ENCODE measurements at regions not wholly inside any gene's neighbourhood (a gene's known extent, or its start where the extent isn't known, plus 50 kb on each side); places are given as distances from the start of the nearest gene placed in this dataset.

GRCh38 chr12:93200291-93200917, 177.3 kb upstream of the NUDT4 start:
- WGBS (ENCODE audit: low lambda C conversion rate) = 72% methylated on average over 7 of the region's 7 CpGs
- H3K79me2 ChIP-seq (ENCODE audit: insufficient read depth) = no peaks in the 10 kb centered on the region
- H3K4me1 ChIP-seq (ENCODE audit: control insufficient read depth in 1 of 2, insufficient read depth in 2 of 2, low read depth in 1 of 2, low read length in 1 of 2) = peaks cover 3 to 34% of the 10 kb centered on the region in 2 experiments; a peak in 3 of 4 replicates
- no peak overlapping the region for H3K9ac ChIP-seq
- no peak overlapping the region for H3K4me2 ChIP-seq
- H3K27ac ChIP-seq (ENCODE audit: low read depth in 2 of 2, low read length in 1 of 2) = no peak overlapping the region
- ChIA-PET POLR2A (no interaction called here), CTCF (no interaction called here)
- H3K36me3 ChIP-seq (replicated peaks in 1 of 2; ENCODE audit: control insufficient read depth in 1 of 2, insufficient read depth in 2 of 2, low read length in 1 of 2) = no peaks in the 10 kb centered on the region
- no peaks in the 10 kb centered on the region for H3K27me3 ChIP-seq (ENCODE audit: insufficient read depth)
- H3F3A ChIP-seq (replicated peaks; ENCODE audit: insufficient read depth) = peaks cover 13% of the 10 kb centered on the region
- no peaks in the 10 kb centered on the region for H3K9me2 ChIP-seq
- no peak overlapping the region for H2AFZ ChIP-seq (ENCODE audit: low read depth)
- H3K4me3 ChIP-seq (ENCODE audit: low read depth in 2 of 2, low read length in 1 of 2) = no peak overlapping the region
- TF ChIP-seq MXI1 (IDR thresholded peaks at IDR 0.05; ENCODE audit: low read depth, low read length) = no peak
- no peak for TF ChIP-seq TAF1 (IDR thresholded peaks at IDR 0.05; ENCODE audit: borderline replicate concordance, low read depth, low read length)
- TF ChIP-seq ELF1 (IDR thresholded peaks at IDR 0.05) = no peak
- no peak for TF ChIP-seq TCF12 (IDR thresholded peaks at IDR 0.05)
- no peak for TF ChIP-seq MEF2A (IDR thresholded peaks at IDR 0.05; ENCODE audit: borderline replicate concordance, low read depth)
- TF ChIP-seq SIN3A (IDR thresholded peaks at IDR 0.05; ENCODE audit: borderline replicate concordance, low read depth, low read length) = no peak
- no peak for TF ChIP-seq POLR2AphosphoS5 (IDR thresholded peaks at IDR 0.05; ENCODE audit: low read depth, low read length)
- no peak for TF ChIP-seq RAD21 (IDR thresholded peaks at IDR 0.05; ENCODE audit: low read length)
- TF ChIP-seq TEAD4 (IDR thresholded peaks at IDR 0.05; ENCODE audit: borderline replicate concordance, insufficient read depth) = no peak
- TF ChIP-seq JUND (IDR thresholded peaks at IDR 0.05) = no peak
- TF ChIP-seq ZBTB33 (IDR thresholded peaks at IDR 0.05; ENCODE audit: borderline replicate concordance, low read depth) = no peak
- no peak for TF ChIP-seq CHD2 (IDR thresholded peaks at IDR 0.05; ENCODE audit: low read length, partially characterized antibody)
- DNase-seq = no peak
- H4K20me1 ChIP-seq (ENCODE audit: insufficient read depth) = no peaks in the 10 kb centered on the region
- no peaks in the 10 kb centered on the region for H3K9me3 ChIP-seq

GRCh38 chr12:93201990-93202389, 175.7 kb upstream of the NUDT4 start:
- WGBS (ENCODE audit: low lambda C conversion rate) = 87% methylated on average over 6 of the region's 6 CpGs
- Histone ChIP-seq H3F3A (replicated peaks; ENCODE audit: insufficient read depth) (peaks cover 13% of the 10 kb centered on the region), H3K4me2 (no peak overlapping the region), H3K4me3 (ENCODE audit: low read depth in 2 of 2, low read length in 1 of 2) (no peak overlapping the region), H3K9me3 (no peaks in the 10 kb centered on the region), H3K4me1 (ENCODE audit: control insufficient read depth in 1 of 2, insufficient read depth in 2 of 2, low read depth in 1 of 2, low read length in 1 of 2) (peaks cover 5 to 28% of the 10 kb centered on the region in 2 experiments; a peak in 3 of 4 replicates), H3K9me2 (no peaks in the 10 kb centered on the region), H3K27me3 (ENCODE audit: insufficient read depth) (no peaks in the 10 kb centered on the region), H4K20me1 (ENCODE audit: insufficient read depth) (no peaks in the 10 kb centered on the region), H3K27ac (ENCODE audit: low read depth in 2 of 2, low read length in 1 of 2) (no peak overlapping the region), H2AFZ (ENCODE audit: low read depth) (no peak overlapping the region), H3K36me3 (replicated peaks in 1 of 2; ENCODE audit: control insufficient read depth in 1 of 2, insufficient read depth in 2 of 2, low read length in 1 of 2) (no peaks in the 10 kb centered on the region), H3K9ac (no peak overlapping the region), H3K79me2 (ENCODE audit: insufficient read depth) (no peaks in the 10 kb centered on the region)
- ChIA-PET POLR2A (no interaction called here), CTCF (no interaction called here)
- no peak for DNase-seq
- TF ChIP-seq FOSL2 (IDR thresholded peaks at IDR 0.05; ENCODE audit: borderline replicate concordance, low read depth) (no peak), ELF1 (IDR thresholded peaks at IDR 0.05) (no peak), USF2 (IDR thresholded peaks at IDR 0.05; ENCODE audit: borderline replicate concordance, low read depth, low read length) (no peak), EP300 (IDR thresholded peaks at IDR 0.05; ENCODE audit: borderline replicate concordance in 1 of 2, low read depth in 1 of 2, low read length in 1 of 2) (no peak), CHD2 (IDR thresholded peaks at IDR 0.05; ENCODE audit: low read length, partially characterized antibody) (no peak), GATA2 (CRISPR knock-in tag; IDR thresholded peaks at IDR 0.05) (no peak), FOXJ3 (CRISPR knock-in tag; IDR thresholded peaks at IDR 0.05) (no peak), NFIC (IDR thresholded peaks at IDR 0.05; ENCODE audit: borderline replicate concordance) (no peak), CTCF (IDR thresholded peaks at IDR 0.05) (no peak)

Data from SK-N-SH (cell line).